ENCODE measurements at regions not wholly inside any gene's neighbourhood (a gene's known extent, or its start where the extent isn't known, plus 50 kb on each side); places are given as distances from the start of the nearest gene placed in this dataset.

GRCh38 chr12:24246934-24247333, 297.5 kb upstream of the SOX5 start:
- TF ChIP-seq, protein P1, sequence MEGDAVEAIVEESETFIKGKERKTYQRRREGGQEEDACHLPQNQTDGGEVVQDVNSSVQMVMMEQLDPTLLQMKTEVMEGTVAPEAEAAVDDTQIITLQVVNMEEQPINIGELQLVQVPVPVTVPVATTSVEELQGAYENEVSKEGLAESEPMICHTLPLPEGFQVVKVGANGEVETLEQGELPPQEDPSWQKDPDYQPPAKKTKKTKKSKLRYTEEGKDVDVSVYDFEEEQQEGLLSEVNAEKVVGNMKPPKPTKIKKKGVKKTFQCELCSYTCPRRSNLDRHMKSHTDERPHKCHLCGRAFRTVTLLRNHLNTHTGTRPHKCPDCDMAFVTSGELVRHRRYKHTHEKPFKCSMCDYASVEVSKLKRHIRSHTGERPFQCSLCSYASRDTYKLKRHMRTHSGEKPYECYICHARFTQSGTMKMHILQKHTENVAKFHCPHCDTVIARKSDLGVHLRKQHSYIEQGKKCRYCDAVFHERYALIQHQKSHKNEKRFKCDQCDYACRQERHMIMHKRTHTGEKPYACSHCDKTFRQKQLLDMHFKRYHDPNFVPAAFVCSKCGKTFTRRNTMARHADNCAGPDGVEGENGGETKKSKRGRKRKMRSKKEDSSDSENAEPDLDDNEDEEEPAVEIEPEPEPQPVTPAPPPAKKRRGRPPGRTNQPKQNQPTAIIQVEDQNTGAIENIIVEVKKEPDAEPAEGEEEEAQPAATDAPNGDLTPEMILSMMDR (IDR thresholded peaks at IDR 0.05): no peak
- no peak for TF ChIP-seq POLR2A (IDR thresholded peaks at IDR 0.05)
